Epithelial cell of esophagus (primary cell): ENCODE measurements at regions not wholly inside any gene's neighbourhood (a gene's known extent, or its start where the extent isn't known, plus 50 kb on each side); places are given as distances from the start of the nearest gene placed in this dataset.

Experiments
- DNase-seq: peaks from one replicate; pipeline ENCODE4 v3.0.0; 2010; ENCODE audit warnings: low read depth
- H3K4me3 ChIP-seq: 2 replicates; pipeline ENCODE4 v1.5.1; 2011; ENCODE audit warnings: mild to moderate bottlenecking, low read length, control low read depth
- TF ChIP-seq, protein P1 (sequence below): IDR thresholded peaks from 2 replicates; pipeline ENCODE4 v1.5.1; 2011; ENCODE audit warnings: low read depth, mild to moderate bottlenecking, low read length, control low read depth, inconsistent platforms; ENCODE audit not compliant: insufficient read depth; ENCODE audit errors: missing control alignments

DNA sequence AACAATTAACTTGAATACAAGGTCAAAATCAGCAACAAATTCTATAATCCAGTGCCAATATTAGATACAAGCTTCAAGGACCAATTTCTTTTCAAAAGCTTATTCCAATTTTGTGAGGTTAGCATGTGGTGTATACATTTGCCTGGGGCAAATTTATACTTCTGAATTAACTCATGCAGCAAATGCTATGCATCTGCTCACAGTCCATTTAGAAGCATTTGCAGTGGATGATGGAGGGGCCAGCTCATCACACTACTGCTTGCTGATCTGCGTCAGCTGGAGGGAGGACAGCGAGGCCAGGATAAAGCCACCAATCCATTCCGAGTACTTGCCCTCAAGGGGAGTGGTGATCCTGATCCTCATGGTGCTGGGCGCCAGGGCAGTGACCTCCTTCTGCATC is 474.3 kb upstream of the KIF2A start:
- TF ChIP-seq, protein P1, sequence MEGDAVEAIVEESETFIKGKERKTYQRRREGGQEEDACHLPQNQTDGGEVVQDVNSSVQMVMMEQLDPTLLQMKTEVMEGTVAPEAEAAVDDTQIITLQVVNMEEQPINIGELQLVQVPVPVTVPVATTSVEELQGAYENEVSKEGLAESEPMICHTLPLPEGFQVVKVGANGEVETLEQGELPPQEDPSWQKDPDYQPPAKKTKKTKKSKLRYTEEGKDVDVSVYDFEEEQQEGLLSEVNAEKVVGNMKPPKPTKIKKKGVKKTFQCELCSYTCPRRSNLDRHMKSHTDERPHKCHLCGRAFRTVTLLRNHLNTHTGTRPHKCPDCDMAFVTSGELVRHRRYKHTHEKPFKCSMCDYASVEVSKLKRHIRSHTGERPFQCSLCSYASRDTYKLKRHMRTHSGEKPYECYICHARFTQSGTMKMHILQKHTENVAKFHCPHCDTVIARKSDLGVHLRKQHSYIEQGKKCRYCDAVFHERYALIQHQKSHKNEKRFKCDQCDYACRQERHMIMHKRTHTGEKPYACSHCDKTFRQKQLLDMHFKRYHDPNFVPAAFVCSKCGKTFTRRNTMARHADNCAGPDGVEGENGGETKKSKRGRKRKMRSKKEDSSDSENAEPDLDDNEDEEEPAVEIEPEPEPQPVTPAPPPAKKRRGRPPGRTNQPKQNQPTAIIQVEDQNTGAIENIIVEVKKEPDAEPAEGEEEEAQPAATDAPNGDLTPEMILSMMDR = no peak
- no peak for DNase-seq

DNA sequence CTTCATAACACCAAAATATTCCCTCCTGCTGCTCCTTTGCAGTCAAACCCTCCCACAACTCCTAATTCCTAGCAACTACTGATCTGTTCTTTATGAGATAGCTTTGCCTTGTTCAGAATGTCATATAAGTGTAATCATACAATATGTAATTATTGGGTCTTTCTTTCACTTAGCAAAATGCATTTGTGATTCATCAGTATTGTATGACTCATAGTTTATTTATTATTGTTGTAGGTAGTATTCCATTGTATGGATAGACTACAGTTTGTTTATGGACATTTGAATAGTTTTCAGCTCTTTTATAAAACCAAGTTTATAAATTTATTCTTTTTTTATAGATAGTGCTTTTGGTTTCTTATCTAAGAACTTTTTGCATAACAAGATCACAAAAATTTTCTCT is 468.2 kb upstream of the KIF2A start:
- TF ChIP-seq, protein P1 = no peak
- peak; percentile 30 for DNase-seq
- H3K4me3 ChIP-seq = no peak overlapping the region

More for the DNA sequence above, 474.3 kb upstream of the KIF2A start:
- H3K4me3 ChIP-seq = no peak overlapping the region

DNA sequence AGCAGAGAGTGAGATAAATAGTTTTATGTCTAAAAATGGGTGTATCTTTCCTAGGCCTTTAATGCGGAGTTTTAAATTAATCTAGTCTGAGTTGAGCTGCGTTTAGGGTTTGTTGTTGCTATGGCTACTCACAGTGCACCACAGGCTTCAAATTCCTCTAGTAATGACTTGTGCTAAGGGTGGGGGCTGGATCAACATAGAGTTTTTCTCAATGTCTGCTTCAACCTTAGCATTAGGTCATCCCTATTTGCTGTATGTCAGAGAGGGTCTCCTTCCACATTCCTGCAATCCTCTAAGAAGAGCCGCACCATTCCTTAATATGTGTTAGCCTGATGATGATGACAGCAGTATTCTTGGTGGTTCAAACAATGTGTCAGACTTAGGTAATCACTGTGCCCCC is 465.6 kb upstream of the KIF2A start:
- peak; percentile 15 for DNase-seq
- H3K4me3 ChIP-seq = no peak overlapping the region
- TF ChIP-seq, protein P1 = no peak

DNA sequence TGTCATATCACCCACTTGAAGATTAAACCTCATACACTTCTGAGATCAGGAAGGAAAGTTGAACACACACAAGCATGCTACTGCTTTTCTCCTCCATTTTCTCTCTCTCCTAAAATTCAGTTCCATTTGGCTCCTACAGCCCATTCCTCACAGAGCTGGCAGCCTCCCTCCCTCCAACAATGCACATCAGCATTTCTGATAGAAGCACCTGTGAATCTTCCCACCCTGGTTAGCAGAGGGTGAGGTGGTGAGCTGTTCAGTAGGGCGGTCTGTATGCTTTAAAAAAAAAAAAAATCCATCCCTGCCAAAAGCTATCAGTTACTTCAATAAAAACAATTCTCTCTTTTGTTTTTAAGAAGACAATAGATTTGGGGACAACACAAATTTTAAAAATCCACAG is 463.2 kb upstream of the KIF2A start:
- no peak overlapping the region for H3K4me3 ChIP-seq
- TF ChIP-seq, protein P1 = no peak
- no peak for DNase-seq

DNA sequence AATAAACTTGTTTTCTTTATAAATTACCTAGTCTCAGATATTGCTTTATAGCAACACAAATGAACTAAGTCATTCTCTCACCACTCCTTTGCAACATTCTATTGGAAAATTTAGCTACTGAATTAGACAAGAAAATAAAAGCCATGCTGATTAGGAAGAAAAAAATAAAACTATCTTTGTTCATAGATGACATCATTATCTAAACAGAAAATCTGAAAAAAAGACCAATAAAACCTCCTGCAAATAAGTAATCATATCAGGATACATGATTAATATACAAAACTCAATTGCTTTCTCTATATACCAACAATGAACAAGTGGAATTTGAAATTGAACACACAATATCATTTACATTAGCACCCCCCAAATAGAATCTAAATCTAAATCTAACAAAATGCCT is 455.3 kb upstream of the KIF2A start:
- no peak overlapping the region for H3K4me3 ChIP-seq
- DNase-seq = no peak
- TF ChIP-seq, protein P1 = no peak

DNA sequence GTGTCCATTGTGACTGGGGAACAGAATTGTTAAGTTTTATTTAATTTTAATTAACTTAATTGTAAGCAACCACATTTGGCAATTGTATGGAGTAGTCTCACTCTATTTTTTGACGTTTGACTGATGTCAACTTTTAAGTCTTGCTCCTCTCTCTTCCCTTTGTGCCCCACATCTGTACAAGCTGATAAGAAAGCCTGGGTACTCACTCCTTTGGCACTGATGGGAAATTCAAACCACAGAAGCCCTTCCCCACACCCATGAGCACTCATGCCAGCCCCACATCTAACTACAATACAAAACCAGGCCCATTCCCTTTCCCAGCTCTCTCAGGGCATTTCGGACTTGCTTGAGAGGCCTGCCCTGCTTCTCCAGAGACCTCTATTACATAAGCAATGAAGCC is 451.5 kb upstream of the KIF2A start:
- no peak for DNase-seq
- TF ChIP-seq, protein P1 = no peak
- H3K4me3 ChIP-seq = no peak overlapping the region

DNA sequence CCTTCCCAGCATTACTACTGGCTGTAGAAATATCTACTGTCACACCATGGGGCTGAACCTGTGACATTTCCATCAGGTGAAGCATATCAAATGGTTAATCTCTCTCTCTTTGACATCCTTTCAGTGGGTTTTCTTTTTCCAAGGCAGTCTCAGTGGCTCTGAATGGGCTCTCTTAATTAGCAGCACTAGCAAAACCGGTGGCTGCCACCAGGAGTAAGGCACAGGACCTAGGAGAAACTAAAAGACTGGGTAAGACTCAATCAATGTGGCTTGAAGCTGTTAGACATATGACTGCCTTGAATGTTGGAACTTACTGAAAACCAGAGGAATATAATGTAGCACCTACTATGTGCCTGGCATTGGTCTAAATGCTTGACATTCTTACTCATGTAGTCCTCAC is 445.0 kb upstream of the KIF2A start:
- TF ChIP-seq, protein P1 = peak; percentile 7
- no peak overlapping the region for H3K4me3 ChIP-seq
- no peak for DNase-seq
